A549 (cell line): ENCODE measurements at regions not wholly inside any gene's neighbourhood (a gene's known extent, or its start where the extent isn't known, plus 50 kb on each side); places are given as distances from the start of the nearest gene placed in this dataset.

Source experiments
- ATAC-seq, 2 experiments: fragments of 200-7000 bp in 1 of 2; fragments of >200 bp in 1 of 2; cut with Nextera tagmentation in 1 of 2; cut with Tn5 transposase in 1 of 2; 3 replicates each; pipeline versions ENCODE4 v1.8.0 to v1.9.1; 2018 to 2020; ENCODE audit warnings: mild to moderate bottlenecking in 1 of 2, moderate library complexity in 1 of 2
- CTCF ChIA-PET: fragments of 300-600 bp; sonication (Branson Sonifier 250); formaldehyde crosslinking; extraction: SDS; loops from one replicate; lab custom pipeline; 2021; ENCODE audit warnings: antibody characterized with exemption, inconsistent platforms; lab: Yijun Ruan, JAX
- POLR2A ChIA-PET: fragments of 350-600 bp; formaldehyde crosslinking; extraction: SDS; loops from one replicate; lab custom pipeline; 2021; ENCODE audit warnings: antibody characterized with exemption, inconsistent platforms; lab: Yijun Ruan, JAX
- DNase-seq, 2 experiments: peaks; one replicate each; pipeline versions ENCODE4 v3.0.0 to v3.0.0-alpha.2; 2011 to 2016; ENCODE audit warnings: low read depth in 1 of 2, low spot score in 1 of 2
- FAIRE-seq: peaks from 2 replicates; lab custom pipeline; 2011; peaks lifted over from hg19 to GRCh38; lab: Jason Lieb, UNC
- H3K27ac ChIP-seq, 2 experiments: fragments of >200 bp; sonication (Bioruptor Twin); formaldehyde crosslinking; 3 replicates each; pipeline ENCODE4 v1.5.1; 2016 to 2017
- H3K4me1 ChIP-seq: fragments of >200 bp; sonication (Bioruptor Twin); formaldehyde crosslinking; 3 replicates; pipeline ENCODE4 v1.6.1; 2016
- H3K4me2 ChIP-seq: fragments of >200 bp; sonication (Bioruptor Twin); formaldehyde crosslinking; 3 replicates; pipeline ENCODE4 v1.6.1; 2016
- H3K4me3 ChIP-seq: fragments of >200 bp; sonication (Bioruptor Twin); formaldehyde crosslinking; 3 replicates; pipeline ENCODE4 v1.5.1; 2016
- H3K9me3 ChIP-seq: fragments of >200 bp; sonication (Bioruptor Twin); formaldehyde crosslinking; 3 replicates; pipeline ENCODE4 v1.6.1; 2016
- CBX2 ChIP-seq: fragments of 200-600 bp; sonication (generic); IDR thresholded peaks from 2 replicates; pipeline ENCODE4 v1.6.1; 2016; ENCODE audit warnings: low read depth, mild to moderate bottlenecking, borderline replicate concordance
- CBX8 ChIP-seq: fragments of 200-600 bp; sonication (generic); IDR thresholded peaks from 2 replicates; pipeline ENCODE4 v1.6.1; 2016
- CEBPB ChIP-seq, 2 experiments: fragments of >200 bp in 1 of 2; sonication (Bioruptor Twin) in 1 of 2; formaldehyde crosslinking in 1 of 2; IDR thresholded peaks; 2 replicates each; pipeline ENCODE4 v1.6.1; 2012 to 2016
- CHD4 ChIP-seq: fragments of 200-600 bp; sonication (generic); IDR thresholded peaks from 2 replicates; pipeline ENCODE4 v1.6.1; 2016; ENCODE audit warnings: antibody characterized with exemption, mild to moderate bottlenecking, borderline replicate concordance
- CTCF ChIP-seq: fragments of >200 bp; sonication (Bioruptor Twin); formaldehyde crosslinking; IDR thresholded peaks from 3 replicates; pipeline ENCODE4 v1.5.1; 2016
- EHF ChIP-seq: fragments of 250-450 bp; sonication (Bioruptor Pico); IDR thresholded peaks from 2 replicates; pipeline ENCODE4 v1.5.0; 2020; ENCODE audit warnings: mild to moderate bottlenecking
- EHMT2 ChIP-seq: fragments of 200-600 bp; sonication (generic); IDR thresholded peaks from 2 replicates; pipeline ENCODE4 v1.6.1; 2016; ENCODE audit warnings: antibody characterized with exemption, low read depth, mild to moderate bottlenecking, moderate library complexity
- ESRRA ChIP-seq: fragments of 150-350 bp; IDR thresholded peaks from 2 replicates; pipeline ENCODE4 v1.6.1; 2014; ENCODE audit warnings: mild to moderate bottlenecking, low read length, borderline replicate concordance
- HDAC2 ChIP-seq: fragments of 200-600 bp; sonication (generic); IDR thresholded peaks from 2 replicates; pipeline ENCODE4 v1.6.1; 2016
- HMGXB4 ChIP-seq: fragments of 250-450 bp; sonication (Bioruptor Pico); IDR thresholded peaks from 2 replicates; pipeline ENCODE4 v1.5.0; 2021; ENCODE audit warnings: mild to moderate bottlenecking, moderate library complexity, borderline replicate concordance
- JUN ChIP-seq, 2 experiments: fragments of >200 bp; sonication (Bioruptor Twin); formaldehyde crosslinking; IDR thresholded peaks; 2 replicates in 1 of 2; 3 replicates in 1 of 2; pipeline ENCODE4 v1.6.1; 2016 to 2017
- KDM5A ChIP-seq: fragments of 200-600 bp; sonication (generic); IDR thresholded peaks from 2 replicates; pipeline ENCODE4 v1.6.1; 2016; ENCODE audit warnings: antibody characterized with exemption, mild to moderate bottlenecking
- MAZ ChIP-seq: fragments of 150-350 bp; IDR thresholded peaks from 2 replicates; pipeline ENCODE4 v1.6.1; 2014; ENCODE audit warnings: antibody characterized with exemption, low read depth, low read length, borderline replicate concordance
- NFE2L2 ChIP-seq: fragments of 150-350 bp; conservative IDR thresholded peaks from 2 replicates; pipeline ENCODE4 v1.6.1; 2014; ENCODE audit warnings: low read length
- NPAS2 ChIP-seq: fragments of 250-450 bp; sonication (Bioruptor Pico); IDR thresholded peaks from 2 replicates; pipeline ENCODE4 v1.8.0; 2022; ENCODE audit warnings: mild to moderate bottlenecking, moderate library complexity, borderline replicate concordance
- PHF8 ChIP-seq: fragments of 200-600 bp; sonication (generic); IDR thresholded peaks from 2 replicates; pipeline ENCODE4 v1.6.1; 2016; ENCODE audit warnings: low read depth, mild to moderate bottlenecking, antibody characterized with exemption, moderate library complexity, borderline replicate concordance
- POLR2A ChIP-seq: IDR thresholded peaks from 2 replicates; pipeline ENCODE4 v1.6.1; 2012; ENCODE audit warnings: mild to moderate bottlenecking, low read length
- POLR2AphosphoS2 ChIP-seq: conservative IDR thresholded peaks from 2 replicates; pipeline ENCODE4 v1.6.1; 2012; ENCODE audit warnings: low read length, improper control_type of control experiment, inconsistent platforms
- RCOR1 ChIP-seq: fragments of 150-350 bp; IDR thresholded peaks from 2 replicates; pipeline ENCODE4 v1.6.1; 2014; ENCODE audit warnings: antibody characterized with exemption, low read length, low read depth
- TFCP2L1 ChIP-seq: fragments of 250-450 bp; sonication (Bioruptor Pico); IDR thresholded peaks from 2 replicates; pipeline ENCODE4 v1.5.0; 2021; ENCODE audit warnings: mild to moderate bottlenecking
- TP53 ChIP-seq: fragments of 250-450 bp; sonication (Bioruptor Pico); IDR thresholded peaks from 2 replicates; pipeline ENCODE4 v1.5.0; 2021; ENCODE audit warnings: mild to moderate bottlenecking, moderate library complexity
- ZFP36 ChIP-seq: fragments of 450-650 bp; IDR thresholded peaks from 2 replicates; pipeline ENCODE4 v1.6.1; 2014; ENCODE audit warnings: borderline replicate concordance; ENCODE audit not compliant: partially characterized antibody
- ZNF302 ChIP-seq: fragments of 250-450 bp; sonication (Bioruptor Pico); IDR thresholded peaks from 2 replicates; pipeline ENCODE4 v1.9.0; 2021; ENCODE audit warnings: inconsistent platforms, mild to moderate bottlenecking, moderate library complexity
- ZSCAN20 ChIP-seq: fragments of 250-450 bp; sonication (Bioruptor Pico); IDR thresholded peaks from 2 replicates; pipeline ENCODE4 v1.8.0; 2022; ENCODE audit warnings: mild to moderate bottlenecking, moderate library complexity
- WGBS: methylation state at CpG from one replicate; pipeline ENCODE4 v1.1.6; 2017; ENCODE audit errors: missing lambda C conversion rate; 5-methylcytosine and 5-hydroxymethylcytosine counted together
- TF ChIP-seq, protein P1 (sequence below): IDR thresholded peaks from 2 replicates; pipeline ENCODE4 v1.6.1; 2012

- Histone ChIP-seq H3K9me3 (no peaks in the 10 kb centered on the region), H3K4me2 (no peak overlapping the region), H3K4me3 (no peak overlapping the region), H3K4me1 (no peaks in the 10 kb centered on the region), H3K27ac (no peak overlapping the region)
- CTCF ChIA-PET, result interaction anchor here (1.2 kb wide), 1 partner anchor 16 kb away, joined by 3 read pairs; no protein-coding TSS in a partner anchor
- ATAC-seq (no peak), FAIRE-seq (no peak), DNase-seq (no peak)
- no peak for TF ChIP-seq ZNF302 (CRISPR knock-in tag)
- no peak for TF ChIP-seq HDAC2
- no peak for TF ChIP-seq TP53 (CRISPR knock-in tag)
- TF ChIP-seq CBX8, result no peak
- no peak for TF ChIP-seq NPAS2
- TF ChIP-seq JUN (IDR thresholded peaks at IDR 0.05), result no peak
- TF ChIP-seq RCOR1, result no peak
- no peak for TF ChIP-seq EHF (CRISPR knock-in tag)
- TF ChIP-seq KDM5A, result no peak
- no peak for TF ChIP-seq NFE2L2
- TF ChIP-seq, protein P1, sequence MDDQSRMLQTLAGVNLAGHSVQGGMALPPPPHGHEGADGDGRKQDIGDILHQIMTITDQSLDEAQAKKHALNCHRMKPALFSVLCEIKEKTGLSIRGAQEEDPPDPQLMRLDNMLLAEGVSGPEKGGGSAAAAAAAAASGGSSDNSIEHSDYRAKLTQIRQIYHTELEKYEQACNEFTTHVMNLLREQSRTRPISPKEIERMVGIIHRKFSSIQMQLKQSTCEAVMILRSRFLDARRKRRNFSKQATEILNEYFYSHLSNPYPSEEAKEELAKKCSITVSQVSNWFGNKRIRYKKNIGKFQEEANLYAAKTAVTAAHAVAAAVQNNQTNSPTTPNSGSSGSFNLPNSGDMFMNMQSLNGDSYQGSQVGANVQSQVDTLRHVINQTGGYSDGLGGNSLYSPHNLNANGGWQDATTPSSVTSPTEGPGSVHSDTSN, result no peak
- TF ChIP-seq MAZ, result no peak
- no peak for TF ChIP-seq HMGXB4 (CRISPR knock-in tag)
- no peak for TF ChIP-seq ESRRA
- no peak for TF ChIP-seq EHMT2
- WGBS, result 82% methylated on average over 14 of the region's 14 CpGs
- POLR2A ChIA-PET, result no interaction called here
Observed at GRCh38 chr3:197444793-197445379, 110.9 kb downstream of the BDH1 start.

GRCh38 chr3:197443506-197443905, 112.3 kb downstream of the BDH1 start:
- 80% methylated on average over 8 of the region's 8 CpGs for WGBS
- Histone ChIP-seq H3K27ac (no peak overlapping the region), H3K9me3 (no peaks in the 10 kb centered on the region), H3K4me1 (no peaks in the 10 kb centered on the region), H3K4me2 (no peak overlapping the region), H3K4me3 (no peak overlapping the region)
- ChIA-PET CTCF (no interaction called here), POLR2A (no interaction called here)
- no peak for FAIRE-seq
- no peak for ATAC-seq
- no peak for DNase-seq
- TF ChIP-seq, protein P1, result no peak
- TF ChIP-seq ZFP36 (no peak), CBX2 (no peak), MAZ (no peak), PHF8 (no peak), POLR2AphosphoS2 (no peak), CEBPB (IDR thresholded peaks at IDR 0.05) (no peak), KDM5A (no peak), TFCP2L1 (CRISPR knock-in tag) (no peak), CTCF (no peak), ZSCAN20 (CRISPR knock-in tag) (no peak), POLR2A (no peak), CHD4 (no peak)
